ENCODE measurements at regions not wholly inside any gene's neighbourhood (a gene's known extent, or its start where the extent isn't known, plus 50 kb on each side); places are given as distances from the start of the nearest gene placed in this dataset.

DNA sequence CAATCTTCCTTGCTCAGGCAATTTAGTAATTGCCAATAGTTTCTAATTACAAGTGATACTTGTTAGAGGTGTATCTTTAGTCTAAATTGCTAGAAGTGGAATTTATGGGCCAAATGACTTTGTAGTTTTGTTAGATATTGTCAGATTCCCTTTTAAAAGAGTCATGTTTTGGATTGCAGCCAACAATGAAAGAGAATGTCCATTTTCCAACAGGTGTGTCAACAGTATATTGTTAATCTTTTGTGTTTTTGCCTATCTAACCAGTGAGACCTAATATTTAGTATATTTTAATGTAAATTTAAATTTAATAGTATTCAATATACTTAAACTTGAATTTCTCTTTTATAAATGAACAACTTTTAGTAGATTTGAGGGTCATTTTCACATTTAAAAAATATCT, 259.4 kb upstream of the ETAA1 start:
- TF ChIP-seq, protein P1, sequence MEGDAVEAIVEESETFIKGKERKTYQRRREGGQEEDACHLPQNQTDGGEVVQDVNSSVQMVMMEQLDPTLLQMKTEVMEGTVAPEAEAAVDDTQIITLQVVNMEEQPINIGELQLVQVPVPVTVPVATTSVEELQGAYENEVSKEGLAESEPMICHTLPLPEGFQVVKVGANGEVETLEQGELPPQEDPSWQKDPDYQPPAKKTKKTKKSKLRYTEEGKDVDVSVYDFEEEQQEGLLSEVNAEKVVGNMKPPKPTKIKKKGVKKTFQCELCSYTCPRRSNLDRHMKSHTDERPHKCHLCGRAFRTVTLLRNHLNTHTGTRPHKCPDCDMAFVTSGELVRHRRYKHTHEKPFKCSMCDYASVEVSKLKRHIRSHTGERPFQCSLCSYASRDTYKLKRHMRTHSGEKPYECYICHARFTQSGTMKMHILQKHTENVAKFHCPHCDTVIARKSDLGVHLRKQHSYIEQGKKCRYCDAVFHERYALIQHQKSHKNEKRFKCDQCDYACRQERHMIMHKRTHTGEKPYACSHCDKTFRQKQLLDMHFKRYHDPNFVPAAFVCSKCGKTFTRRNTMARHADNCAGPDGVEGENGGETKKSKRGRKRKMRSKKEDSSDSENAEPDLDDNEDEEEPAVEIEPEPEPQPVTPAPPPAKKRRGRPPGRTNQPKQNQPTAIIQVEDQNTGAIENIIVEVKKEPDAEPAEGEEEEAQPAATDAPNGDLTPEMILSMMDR (IDR thresholded peaks at IDR 0.05 in 4 of 5, conservative IDR thresholded peaks at IDR 0.05 in 1 of 5) = no peak
- no peak for TF ChIP-seq POLR2A (IDR thresholded peaks at IDR 0.05)
